CD8-positive, alpha-beta memory T cell (primary cell): ENCODE measurements at regions not wholly inside any gene's neighbourhood (a gene's known extent, or its start where the extent isn't known, plus 50 kb on each side); places are given as distances from the start of the nearest gene placed in this dataset.

Experiments
- CTCF ChIA-PET: fragments of 350-600 bp; sonication (Branson Sonifier 250); formaldehyde crosslinking; loops from one replicate; lab custom pipeline; 2021; ENCODE audit warnings: antibody characterized with exemption; lab: Charles Lee
- POLR2A ChIA-PET: fragments of 350-600 bp; sonication (Branson Sonifier 250); formaldehyde crosslinking; loops from one replicate; lab custom pipeline; 2021; ENCODE audit warnings: antibody characterized with exemption; lab: Charles Lee
- DNase-seq, 5 donors: peaks; one replicate each; pipeline versions ENCODE4 v3.0.0 to v3.0.0-alpha.2; 2020 to 2022; ENCODE audit warnings: mixed read lengths in 1 of 5
- H3K27ac ChIP-seq: one replicate; pipeline ENCODE4 v1.7.0; 2013; ENCODE audit warnings: low read depth, mild to moderate bottlenecking, low read length, moderate library complexity
- H3K27me3 ChIP-seq: 2 replicates; pipeline ENCODE4 v1.7.0; 2013; ENCODE audit warnings: low read length, mild to moderate bottlenecking; ENCODE audit not compliant: insufficient read depth, poor library complexity, severe bottlenecking
- H3K36me3 ChIP-seq: 2 replicates; pipeline ENCODE4 v1.7.0; 2013; ENCODE audit warnings: mild to moderate bottlenecking, low read length, moderate library complexity; ENCODE audit not compliant: insufficient read depth
- H3K4me1 ChIP-seq: 2 replicates; pipeline ENCODE4 v1.7.0; 2013; ENCODE audit warnings: mild to moderate bottlenecking, low read length, moderate library complexity; ENCODE audit not compliant: insufficient read depth
- H3K4me3 ChIP-seq: 2 replicates; pipeline ENCODE4 v1.7.0; 2013; ENCODE audit warnings: mild to moderate bottlenecking, low read length
- H3K9me3 ChIP-seq: 2 replicates; pipeline ENCODE4 v1.7.0; 2013; ENCODE audit warnings: mild to moderate bottlenecking, low read length
- H3K27ac Mint-ChIP-seq, 8 donors: one replicate each; pipeline ENCODE4 v1.8.0; 2020 to 2021; ENCODE audit warnings: mixed read lengths in 8 of 8, mild to moderate bottlenecking in 6 of 8, inconsistent platforms in 3 of 8, moderate library complexity in 3 of 8
- H3K27me3 Mint-ChIP-seq, 2 donors: one replicate each; pipeline ENCODE4 v1.8.0; 2020 to 2021; ENCODE audit warnings: mixed read lengths in 2 of 2, mild to moderate bottlenecking in 1 of 2, moderate library complexity in 1 of 2
- H3K36me3 Mint-ChIP-seq, 3 donors: one replicate each; pipeline ENCODE4 v1.8.0; 2020 to 2021; ENCODE audit warnings: mixed read lengths in 3 of 3, inconsistent platforms in 1 of 3, mild to moderate bottlenecking in 1 of 3
- H3K4me1 Mint-ChIP-seq, 3 donors: one replicate each; pipeline ENCODE4 v1.8.0; 2020 to 2021; ENCODE audit warnings: mixed read lengths in 3 of 3, inconsistent platforms in 1 of 3, mild to moderate bottlenecking in 1 of 3
- H3K4me3 Mint-ChIP-seq, 7 donors: one replicate each; pipeline ENCODE4 v1.8.0; 2020 to 2021; ENCODE audit warnings: mixed read lengths in 7 of 7, mild to moderate bottlenecking in 6 of 7, moderate library complexity in 4 of 7, inconsistent platforms in 2 of 7
- H3K9me3 Mint-ChIP-seq, 5 donors: one replicate each; pipeline ENCODE4 v1.8.0; 2020 to 2022; ENCODE audit warnings: mixed read lengths in 5 of 5, mild to moderate bottlenecking in 3 of 5, moderate library complexity in 2 of 5, inconsistent platforms in 1 of 5

GRCh38 chr5:145586661-145587307 lies 248.4 kb downstream of the PRELID2 start:
- no peaks in the 10 kb centered on the region for H3K4me1 Mint-ChIP-seq
- Histone ChIP-seq H3K4me3 (no peak overlapping the region), H3K9me3 (no peaks in the 10 kb centered on the region), H3K27ac (no peak overlapping the region), H3K4me1 (no peaks in the 10 kb centered on the region), H3K36me3 (no peaks in the 10 kb centered on the region), H3K27me3 (no peaks in the 10 kb centered on the region)
- H3K36me3 Mint-ChIP-seq: no peaks in the 10 kb centered on the region
- CTCF ChIA-PET: no interaction called here
- H3K9me3 Mint-ChIP-seq: peaks cover 0 to 22% (median 2%) of the 10 kb centered on the region in 5 donors
- DNase-seq: no peak
- H3K27ac Mint-ChIP-seq: no peak overlapping the region
- no peak overlapping the region for H3K4me3 Mint-ChIP-seq
- POLR2A ChIA-PET: no interaction called here
- no peaks in the 10 kb centered on the region for H3K27me3 Mint-ChIP-seq

- Histone ChIP-seq H3K36me3 (no peaks in the 10 kb centered on the region), H3K9me3 (no peaks in the 10 kb centered on the region), H3K27ac (no peak overlapping the region), H3K4me3 (no peak overlapping the region), H3K4me1 (no peaks in the 10 kb centered on the region), H3K27me3 (no peaks in the 10 kb centered on the region)
- H3K36me3 Mint-ChIP-seq: no peaks in the 10 kb centered on the region
- CTCF ChIA-PET: no interaction called here
- no peaks in the 10 kb centered on the region for H3K4me1 Mint-ChIP-seq
- POLR2A ChIA-PET: no interaction called here
- DNase-seq: no peak
- no peak overlapping the region for H3K27ac Mint-ChIP-seq
- no peak overlapping the region for H3K4me3 Mint-ChIP-seq
- peaks cover 0 to 24% (median 3%) of the 10 kb centered on the region in 5 donors for H3K9me3 Mint-ChIP-seq
- no peaks in the 10 kb centered on the region for H3K27me3 Mint-ChIP-seq
Measured at GRCh38 chr5:145585443-145586148, 249.5 kb downstream of the PRELID2 start.

- no peak for DNase-seq
- Mint-ChIP-seq H3K4me1 (no peaks in the 10 kb centered on the region), H3K4me3 (no peak overlapping the region)
Measured at GRCh38 chr5:145579301-145579700, 255.8 kb downstream of the PRELID2 start.

GRCh38 chr5:145574889-145575573 lies 260.1 kb downstream of the PRELID2 start:
- Mint-ChIP-seq H3K4me3 (no peak overlapping the region), H3K9me3 (peaks cover 5 to 34% (median 13%) of the 10 kb centered on the region in 5 donors), H3K27ac (no peak overlapping the region), H3K36me3 (no peaks in the 10 kb centered on the region), H3K4me1 (no peaks in the 10 kb centered on the region), H3K27me3 (no peaks in the 10 kb centered on the region)
- H3K9me3 ChIP-seq: no peaks in the 10 kb centered on the region
- ChIA-PET CTCF (no interaction called here), POLR2A (no interaction called here)
- no peak overlapping the region for H3K27ac ChIP-seq
- no peaks in the 10 kb centered on the region for H3K36me3 ChIP-seq
- no peaks in the 10 kb centered on the region for H3K4me1 ChIP-seq
- H3K27me3 ChIP-seq: no peaks in the 10 kb centered on the region
- DNase-seq: no peak
- no peak overlapping the region for H3K4me3 ChIP-seq

More at GRCh38 chr5:145579301-145579700, 255.8 kb downstream of the PRELID2 start:
- ChIA-PET CTCF (no interaction called here), POLR2A (no interaction called here)
- Mint-ChIP-seq H3K27me3 (no peaks in the 10 kb centered on the region), H3K9me3 (peaks cover 8 to 39% (median 21%) of the 10 kb centered on the region in 5 donors), H3K27ac (no peak overlapping the region), H3K36me3 (no peaks in the 10 kb centered on the region)
- H3K4me1 ChIP-seq: no peaks in the 10 kb centered on the region
- no peak overlapping the region for H3K4me3 ChIP-seq
- H3K27me3 ChIP-seq: no peaks in the 10 kb centered on the region
- no peaks in the 10 kb centered on the region for H3K36me3 ChIP-seq
- H3K9me3 ChIP-seq: no peaks in the 10 kb centered on the region
- no peak overlapping the region for H3K27ac ChIP-seq

- no peak for DNase-seq
- CTCF ChIA-PET: no interaction called here
- Mint-ChIP-seq H3K9me3 (peaks cover 2 to 11% (median 6%) of the 10 kb centered on the region in 5 donors), H3K27me3 (no peaks in the 10 kb centered on the region), H3K4me1 (no peaks in the 10 kb centered on the region), H3K36me3 (no peaks in the 10 kb centered on the region), H3K4me3 (no peak overlapping the region), H3K27ac (no peak overlapping the region)
- H3K36me3 ChIP-seq: no peaks in the 10 kb centered on the region
- H3K27me3 ChIP-seq: no peaks in the 10 kb centered on the region
- no peaks in the 10 kb centered on the region for H3K9me3 ChIP-seq
- H3K4me1 ChIP-seq: no peaks in the 10 kb centered on the region
- POLR2A ChIA-PET: no interaction called here
- no peak overlapping the region for H3K27ac ChIP-seq
- H3K4me3 ChIP-seq: no peak overlapping the region
Measured at GRCh38 chr5:145568581-145568980, 266.6 kb downstream of the PRELID2 start.

- no peak overlapping the region for H3K4me3 Mint-ChIP-seq
- no peaks in the 10 kb centered on the region for H3K36me3 Mint-ChIP-seq
Measured at GRCh38 chr5:145562931-145563330, 272.2 kb downstream of the PRELID2 start.

GRCh38 chr5:145558288-145558687 lies 276.9 kb downstream of the PRELID2 start:
- Histone ChIP-seq H3K27me3 (no peaks in the 10 kb centered on the region), H3K4me3 (no peak overlapping the region)
- POLR2A ChIA-PET: no interaction called here

More at GRCh38 chr5:145562931-145563330, 272.2 kb downstream of the PRELID2 start:
- no peaks in the 10 kb centered on the region for H3K36me3 ChIP-seq
- H3K27me3 ChIP-seq: no peaks in the 10 kb centered on the region
- no peaks in the 10 kb centered on the region for H3K9me3 ChIP-seq
- no peak overlapping the region for H3K4me3 ChIP-seq
- H3K27ac ChIP-seq: no peak overlapping the region
- CTCF ChIA-PET: no interaction called here
- POLR2A ChIA-PET: no interaction called here
- H3K4me1 ChIP-seq: no peaks in the 10 kb centered on the region
- DNase-seq: no peak
- Mint-ChIP-seq H3K27me3 (no peaks in the 10 kb centered on the region), H3K9me3 (peaks cover 0 to 9% (median 5%) of the 10 kb centered on the region in 5 donors), H3K4me1 (no peaks in the 10 kb centered on the region), H3K27ac (no peak overlapping the region)

GRCh38 chr5:145557345-145557744 lies 277.8 kb downstream of the PRELID2 start:
- no peak overlapping the region for H3K27ac Mint-ChIP-seq
- Histone ChIP-seq H3K27ac (no peak overlapping the region), H3K4me1 (no peaks in the 10 kb centered on the region), H3K27me3 (no peaks in the 10 kb centered on the region), H3K4me3 (no peak overlapping the region), H3K9me3 (no peaks in the 10 kb centered on the region), H3K36me3 (no peaks in the 10 kb centered on the region)
- H3K27me3 Mint-ChIP-seq: no peaks in the 10 kb centered on the region
- no peak for DNase-seq
- H3K9me3 Mint-ChIP-seq: peaks cover 0 to 8% (median 4%) of the 10 kb centered on the region in 5 donors
- H3K4me1 Mint-ChIP-seq: no peaks in the 10 kb centered on the region
- POLR2A ChIA-PET: no interaction called here
- peaks cover 0 to 2% (median 0%) of the 10 kb centered on the region in 3 donors for H3K36me3 Mint-ChIP-seq
- H3K4me3 Mint-ChIP-seq: no peak overlapping the region
- CTCF ChIA-PET: no interaction called here

More at GRCh38 chr5:145558288-145558687, 276.9 kb downstream of the PRELID2 start:
- Mint-ChIP-seq H3K9me3 (peaks cover 0 to 8% (median 4%) of the 10 kb centered on the region in 5 donors), H3K27ac (no peak overlapping the region), H3K36me3 (peaks cover 0 to 2% (median 0%) of the 10 kb centered on the region in 3 donors), H3K4me1 (no peaks in the 10 kb centered on the region), H3K27me3 (no peaks in the 10 kb centered on the region), H3K4me3 (no peak overlapping the region)
- no peaks in the 10 kb centered on the region for H3K9me3 ChIP-seq
- no peaks in the 10 kb centered on the region for H3K4me1 ChIP-seq
- CTCF ChIA-PET: no interaction called here
- H3K36me3 ChIP-seq: no peaks in the 10 kb centered on the region
- DNase-seq: no peak
- no peak overlapping the region for H3K27ac ChIP-seq
